Kidney epithelial cell (primary cell): ENCODE measurements at regions not wholly inside any gene's neighbourhood (a gene's known extent, or its start where the extent isn't known, plus 50 kb on each side); places are given as distances from the start of the nearest gene placed in this dataset.

ENCODE experiments used
- DNase-seq: peaks from one replicate; pipeline ENCODE4 v3.0.0-alpha.2; 2010; ENCODE audit warnings: low read depth
- H3K27me3 ChIP-seq: 2 replicates; pipeline ENCODE4 v1.6.0; 2011; ENCODE audit warnings: low read length; ENCODE audit not compliant: control insufficient read depth, insufficient read depth
- H3K36me3 ChIP-seq: 2 replicates; pipeline ENCODE4 v1.5.1; 2011; ENCODE audit warnings: low read length; ENCODE audit not compliant: control insufficient read depth, insufficient read depth
- H3K4me3 ChIP-seq: 2 replicates; pipeline ENCODE4 v1.5.1; 2011; ENCODE audit warnings: low read depth, mild to moderate bottlenecking, control low read depth, low read length
- TF ChIP-seq, protein P1 (sequence below): IDR thresholded peaks from 2 replicates; pipeline ENCODE4 v1.5.1; 2011; ENCODE audit warnings: mild to moderate bottlenecking, moderate library complexity, low read length, control low read depth, inconsistent platforms; ENCODE audit not compliant: insufficient read depth, poor library complexity, severe bottlenecking

DNA sequence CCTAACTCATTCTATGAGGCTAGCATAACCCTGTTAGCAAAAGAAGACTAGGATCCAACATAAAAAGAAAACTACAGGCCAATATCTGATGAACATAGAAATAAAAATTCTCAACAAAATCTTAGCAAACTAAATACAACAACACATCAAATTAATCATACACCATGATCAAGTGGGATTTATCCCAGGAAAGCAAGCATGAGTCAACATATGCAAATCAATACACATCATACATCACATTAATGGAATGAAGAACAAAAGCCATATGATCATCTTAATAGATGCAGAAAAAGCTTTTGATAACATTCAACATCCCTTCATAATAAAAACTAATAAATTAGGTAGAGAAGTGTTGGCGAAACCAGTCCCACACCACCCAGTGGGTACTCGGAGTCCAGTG is 136.1 kb upstream of the MME start:
- TF ChIP-seq, protein P1, sequence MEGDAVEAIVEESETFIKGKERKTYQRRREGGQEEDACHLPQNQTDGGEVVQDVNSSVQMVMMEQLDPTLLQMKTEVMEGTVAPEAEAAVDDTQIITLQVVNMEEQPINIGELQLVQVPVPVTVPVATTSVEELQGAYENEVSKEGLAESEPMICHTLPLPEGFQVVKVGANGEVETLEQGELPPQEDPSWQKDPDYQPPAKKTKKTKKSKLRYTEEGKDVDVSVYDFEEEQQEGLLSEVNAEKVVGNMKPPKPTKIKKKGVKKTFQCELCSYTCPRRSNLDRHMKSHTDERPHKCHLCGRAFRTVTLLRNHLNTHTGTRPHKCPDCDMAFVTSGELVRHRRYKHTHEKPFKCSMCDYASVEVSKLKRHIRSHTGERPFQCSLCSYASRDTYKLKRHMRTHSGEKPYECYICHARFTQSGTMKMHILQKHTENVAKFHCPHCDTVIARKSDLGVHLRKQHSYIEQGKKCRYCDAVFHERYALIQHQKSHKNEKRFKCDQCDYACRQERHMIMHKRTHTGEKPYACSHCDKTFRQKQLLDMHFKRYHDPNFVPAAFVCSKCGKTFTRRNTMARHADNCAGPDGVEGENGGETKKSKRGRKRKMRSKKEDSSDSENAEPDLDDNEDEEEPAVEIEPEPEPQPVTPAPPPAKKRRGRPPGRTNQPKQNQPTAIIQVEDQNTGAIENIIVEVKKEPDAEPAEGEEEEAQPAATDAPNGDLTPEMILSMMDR = no peak
- H3K4me3 ChIP-seq = no peak overlapping the region
- no peak for DNase-seq
- no peaks in the 10 kb centered on the region for H3K27me3 ChIP-seq
- H3K36me3 ChIP-seq = no peaks in the 10 kb centered on the region

DNA sequence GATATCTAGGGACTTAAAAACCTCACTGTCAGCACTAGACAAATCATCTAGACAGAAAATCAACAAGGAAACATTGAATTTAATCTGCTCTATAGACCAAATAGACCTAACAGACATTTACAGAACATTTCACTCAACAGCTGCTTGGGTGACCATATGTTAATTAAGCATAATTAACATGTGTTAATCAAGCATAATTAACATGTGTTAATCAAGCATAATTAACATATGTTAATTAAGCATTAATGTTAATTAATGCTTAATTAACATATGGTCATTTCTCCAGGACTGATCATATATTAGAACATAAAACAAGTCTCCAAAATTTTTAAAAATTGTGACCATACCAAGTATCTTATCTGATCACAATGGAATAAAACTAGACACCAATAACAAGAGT is 137.3 kb upstream of the MME start:
- TF ChIP-seq, protein P1 = no peak
- Histone ChIP-seq H3K4me3 (no peak overlapping the region), H3K27me3 (no peaks in the 10 kb centered on the region), H3K36me3 (no peaks in the 10 kb centered on the region)
- DNase-seq = no peak

DNA sequence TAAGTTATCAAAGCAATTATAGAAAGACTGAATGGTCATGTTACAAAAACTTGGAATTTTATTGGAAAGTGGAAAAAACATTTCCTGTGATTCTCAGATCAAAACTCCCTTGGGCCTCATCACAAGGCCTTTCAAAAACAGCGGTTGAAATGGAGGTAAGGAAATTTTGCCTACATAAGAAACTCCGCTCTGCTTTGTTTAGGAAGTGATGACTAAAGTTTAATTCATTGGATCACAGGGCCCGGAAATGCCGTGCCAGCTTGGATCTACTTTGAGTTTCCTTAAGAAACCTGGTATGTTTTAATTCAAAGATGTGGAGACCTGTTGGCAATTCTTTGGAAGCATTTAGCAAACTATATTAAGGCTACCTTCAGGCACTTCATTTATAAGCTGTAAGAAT is 143.9 kb upstream of the MME start:
- no peak for DNase-seq
- no peak overlapping the region for H3K4me3 ChIP-seq
- no peaks in the 10 kb centered on the region for H3K36me3 ChIP-seq
- TF ChIP-seq, protein P1 = no peak
- no peaks in the 10 kb centered on the region for H3K27me3 ChIP-seq

DNA sequence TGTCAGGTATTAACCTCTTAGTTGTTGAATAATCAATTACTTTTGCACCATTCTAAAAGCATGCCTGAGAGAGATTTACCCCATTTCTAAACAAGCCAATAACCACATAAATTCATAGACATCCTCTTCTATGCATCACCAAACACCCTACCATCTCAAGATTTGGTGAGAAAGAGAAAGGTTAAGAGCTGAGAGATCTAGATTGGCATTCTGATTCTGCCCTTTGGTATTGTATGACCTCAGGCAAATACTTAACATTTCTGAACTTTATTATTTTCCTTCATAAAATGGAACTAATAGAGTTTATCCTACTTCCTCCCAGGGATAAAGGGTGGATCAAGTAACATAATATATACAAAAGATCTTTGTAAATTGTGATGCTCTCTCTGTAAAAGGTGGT is 146.5 kb upstream of the MME start:
- no peak for DNase-seq
- no peaks in the 10 kb centered on the region for H3K36me3 ChIP-seq
- no peak overlapping the region for H3K4me3 ChIP-seq
- H3K27me3 ChIP-seq = no peaks in the 10 kb centered on the region
- TF ChIP-seq, protein P1 = no peak

DNA sequence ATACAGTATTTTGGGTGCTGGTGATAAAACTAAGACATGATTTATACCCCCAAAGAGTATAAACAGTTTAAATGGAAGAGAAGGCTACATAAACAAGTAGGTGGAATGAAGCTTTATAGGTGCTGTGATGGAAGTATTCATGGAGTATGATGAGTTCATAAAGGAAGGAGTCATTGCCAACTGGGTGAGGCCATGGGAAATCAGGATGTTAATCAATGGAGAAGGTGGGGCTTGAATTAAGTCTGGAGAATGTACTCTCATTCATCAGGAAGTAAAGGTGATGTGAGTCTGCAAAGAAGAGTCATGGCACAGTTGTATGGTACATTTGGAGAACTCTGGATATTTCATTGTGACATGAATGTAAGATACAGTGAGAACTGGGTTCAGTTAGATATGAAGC is 147.5 kb upstream of the MME start:
- DNase-seq = no peak
- no peaks in the 10 kb centered on the region for H3K27me3 ChIP-seq
- H3K36me3 ChIP-seq = no peaks in the 10 kb centered on the region
- TF ChIP-seq, protein P1 = no peak
- H3K4me3 ChIP-seq = no peak overlapping the region

DNA sequence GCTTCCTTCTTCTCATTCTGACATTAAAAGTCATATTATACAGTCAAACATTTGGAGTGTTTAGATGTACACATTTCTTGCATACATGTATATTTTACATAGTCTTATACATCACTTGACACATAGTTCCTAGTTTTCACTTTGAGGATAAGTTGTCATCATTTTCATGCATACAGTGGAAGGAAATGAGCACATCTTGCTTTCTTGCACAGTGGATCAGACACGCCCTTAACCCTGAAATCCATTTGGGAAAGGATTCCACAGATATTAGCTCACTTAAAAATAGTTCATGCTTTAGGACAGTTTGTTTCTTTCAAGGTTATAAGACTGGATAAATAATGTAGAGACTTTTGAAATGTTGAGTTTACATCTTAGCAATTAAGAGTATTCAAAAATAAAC is 148.6 kb upstream of the MME start:
- no peaks in the 10 kb centered on the region for H3K27me3 ChIP-seq
- TF ChIP-seq, protein P1 = no peak
- no peaks in the 10 kb centered on the region for H3K36me3 ChIP-seq
- DNase-seq = no peak
- H3K4me3 ChIP-seq = no peak overlapping the region
